Testis (tissue), 2 donors: ENCODE measurements at regions not wholly inside any gene's neighbourhood (a gene's known extent, or its start where the extent isn't known, plus 50 kb on each side); places are given as distances from the start of the nearest gene placed in this dataset.

Source experiments
- DNase-seq: peaks from one replicate; pipeline ENCODE4 v3.0.0-alpha.2; 2019
- H3K27ac ChIP-seq, 2 donors: fragments of 200-600 bp; sonication (generic); one replicate each; pipeline ENCODE4 v1.5.1; 2019
- H3K27me3 ChIP-seq: fragments of 200-600 bp; sonication (generic); one replicate; pipeline ENCODE4 v1.5.1; 2019
- H3K36me3 ChIP-seq: fragments of 200-600 bp; sonication (generic); one replicate; pipeline ENCODE4 v1.5.1; 2017; ENCODE audit warnings: low read depth; ENCODE audit errors: missing control alignments
- H3K4me1 ChIP-seq: fragments of 200-600 bp; sonication (generic); one replicate; pipeline ENCODE4 v1.5.1; 2019
- H3K4me3 ChIP-seq, 2 donors: fragments of 200-600 bp; sonication (generic); one replicate each; pipeline ENCODE4 v1.5.1; 2017 to 2019
- H3K9me3 ChIP-seq: fragments of 200-600 bp; sonication (generic); one replicate; pipeline ENCODE4 v1.5.1; 2017
- CTCF ChIP-seq, 3 experiments: fragments of 450-650 bp in 2 of 3; fragments of 200-600 bp in 1 of 3; sonication (generic) in 1 of 3; IDR thresholded peaks; one replicate each; pipeline ENCODE4 v1.5.1; 2016 to 2019; ENCODE audit warnings: antibody characterized with exemption in 3 of 3, mild to moderate bottlenecking in 2 of 3, moderate library complexity in 1 of 3
- POLR2A ChIP-seq: fragments of 450-650 bp; IDR thresholded peaks from one replicate; pipeline ENCODE4 v1.6.1; 2017; ENCODE audit warnings: antibody characterized with exemption, mild to moderate bottlenecking, moderate library complexity
- WGBS, 2 donors: methylation state at CpG; one replicate each; pipeline ENCODE4 v1.1.5; 2018; 5-methylcytosine and 5-hydroxymethylcytosine counted together
- intact Hi-C: fragments of 100-400 bp; cut with DNase I; formaldehyde crosslinking; loops from one replicate; pipeline ENCODE4 v1.15.1; 2023; ENCODE audit warnings: low total_unique reads

- Histone ChIP-seq H3K4me3 (no peak overlapping the region), H3K4me1 (no peaks in the 10 kb centered on the region), H3K9me3 (no peaks in the 10 kb centered on the region), H3K27me3 (no peaks in the 10 kb centered on the region), H3K36me3 (no peaks in the 10 kb centered on the region), H3K27ac (no peak overlapping the region)
- WGBS, 2 donors: 56 to 67% methylated on average over 4 of the region's 4 CpGs
- DNase-seq: no peak
- TF ChIP-seq CTCF (IDR thresholded peaks at IDR 0.05): no peak
- no peak for TF ChIP-seq POLR2A
- intact Hi-C loops: no loop called here
Observed at GRCh38 chr5:52107210-52107905, 680.4 kb upstream of the ITGA1 start.

DNA sequence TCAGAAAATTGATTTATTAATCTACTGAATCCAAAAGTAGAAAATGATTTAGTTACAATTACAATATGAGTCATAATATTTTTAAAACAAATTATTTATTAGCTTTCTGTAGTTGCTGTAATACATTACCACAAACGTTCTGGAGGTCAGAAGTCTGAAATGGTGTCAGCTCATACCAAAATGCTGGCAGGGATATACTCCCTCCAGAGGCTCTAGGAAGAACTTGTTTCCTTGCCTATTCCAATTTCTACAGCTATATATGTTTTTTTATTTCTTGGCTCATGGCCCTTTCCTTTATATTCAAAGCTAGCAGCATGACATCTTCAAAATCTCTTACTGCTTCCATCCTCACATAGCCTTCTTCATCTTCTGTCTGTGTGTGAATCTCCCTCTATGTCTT lies 667.9 kb upstream of the ITGA1 start:
- H3K27ac ChIP-seq: no peak overlapping the region
- H3K4me3 ChIP-seq: no peak overlapping the region
- H3K4me1 ChIP-seq: no peaks in the 10 kb centered on the region
- DNase-seq: no peak
- H3K9me3 ChIP-seq: no peaks in the 10 kb centered on the region
- intact Hi-C loops: no loop called here
- H3K36me3 ChIP-seq: no peaks in the 10 kb centered on the region
- TF ChIP-seq CTCF (IDR thresholded peaks at IDR 0.05) (no peak), POLR2A (no peak)
- WGBS, 2 donors: 13 to 16% methylated on average over 1 of the region's 1 CpG
- H3K27me3 ChIP-seq: no peaks in the 10 kb centered on the region

- no peak for TF ChIP-seq POLR2A
- no peak for TF ChIP-seq CTCF (IDR thresholded peaks at IDR 0.05)
- no peak overlapping the region for H3K27ac ChIP-seq
- H3K4me3 ChIP-seq: no peak overlapping the region
- intact Hi-C loops: no loop called here
- H3K4me1 ChIP-seq: no peaks in the 10 kb centered on the region
- H3K36me3 ChIP-seq: no peaks in the 10 kb centered on the region
- DNase-seq: no peak
- H3K27me3 ChIP-seq: no peaks in the 10 kb centered on the region
- no peaks in the 10 kb centered on the region for H3K9me3 ChIP-seq
- 68 to 76% methylated on average over 3 of the region's 3 CpGs for WGBS, 2 donors
Observed at GRCh38 chr5:52132053-52132452, 655.7 kb upstream of the ITGA1 start.

DNA sequence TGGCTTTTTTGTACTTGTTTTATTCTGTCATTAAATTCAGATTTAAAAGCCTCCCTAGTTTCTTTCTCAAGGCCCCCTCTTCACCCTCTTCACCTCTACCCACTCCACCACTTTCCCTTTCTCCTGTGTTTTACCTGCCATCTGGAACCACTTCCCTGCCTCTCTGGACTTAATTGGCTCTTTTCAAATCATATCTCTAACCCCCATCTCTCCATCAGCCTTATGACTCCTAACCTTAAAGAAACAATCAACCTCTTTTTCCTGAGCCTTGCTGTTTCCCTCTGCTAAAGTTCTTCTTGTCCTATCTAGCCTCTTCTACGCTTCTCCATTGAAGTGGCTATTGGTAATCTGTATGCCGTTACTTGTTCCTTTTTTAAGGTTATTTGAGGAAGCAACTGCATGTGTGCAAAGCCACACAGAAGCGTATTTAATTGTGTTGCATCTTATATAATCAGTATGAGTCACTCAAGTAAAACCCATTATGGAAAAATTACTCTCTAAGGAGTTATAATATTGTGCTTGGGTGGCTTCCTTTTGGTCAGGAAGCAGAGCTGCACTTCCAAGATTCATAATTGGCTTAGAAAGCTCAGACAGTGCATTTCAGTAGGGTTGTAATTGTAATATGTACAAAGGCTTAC lies 653.6 kb upstream of the ITGA1 start:
- 80 to 87% methylated on average over 3 of the region's 3 CpGs for WGBS, 2 donors
- TF ChIP-seq POLR2A: no peak
- TF ChIP-seq CTCF (IDR thresholded peaks at IDR 0.05): no peak
- H3K27me3 ChIP-seq: no peaks in the 10 kb centered on the region
- H3K9me3 ChIP-seq: no peaks in the 10 kb centered on the region
- H3K27ac ChIP-seq: no peak overlapping the region
- no peaks in the 10 kb centered on the region for H3K4me1 ChIP-seq
- H3K4me3 ChIP-seq: no peak overlapping the region
- intact Hi-C loops: no loop called here
- no peaks in the 10 kb centered on the region for H3K36me3 ChIP-seq
- DNase-seq: no peak
